ENCODE measurements at regions not wholly inside any gene's neighbourhood (a gene's known extent, or its start where the extent isn't known, plus 50 kb on each side); places are given as distances from the start of the nearest gene placed in this dataset.
"Not testable (repeated sequence)": the region's sequence is repeated elsewhere in the genome, so short reads cannot be mapped to it uniquely, and the experiment has no call there.

- DNase-seq (ENCODE audit: low read depth, low spot score): no peak
Measured at GRCh38 chr11:90341986-90342385, 119.1 kb upstream of the CHORDC1 start.

- DNase-seq (ENCODE audit: low read depth, low spot score): no peak
Measured at GRCh38 chr11:90332415-90332814, 109.6 kb upstream of the CHORDC1 start.

- no peak for DNase-seq (ENCODE audit: low read depth, low spot score)
Measured at GRCh38 chr11:90330632-90331031, 107.8 kb upstream of the CHORDC1 start.

GRCh38 chr11:90329043-90329442 lies 106.2 kb upstream of the CHORDC1 start:
- DNase-seq (ENCODE audit: low read depth, low spot score): no peak

GRCh38 chr11:90326647-90327046 lies 103.8 kb upstream of the CHORDC1 start:
- DNase-seq (ENCODE audit: low read depth, low spot score): no peak

GRCh38 chr11:90323289-90323688 lies 100.4 kb upstream of the CHORDC1 start:
- no peak for DNase-seq (ENCODE audit: low read depth, low spot score)

GRCh38 chr11:90321018-90321417 lies 98.2 kb upstream of the CHORDC1 start:
- no peak for DNase-seq (ENCODE audit: low read depth, low spot score)

- DNase-seq (ENCODE audit: low read depth, low spot score): no peak
Measured at GRCh38 chr11:90318651-90319050, 95.8 kb upstream of the CHORDC1 start.

- DNase-seq (ENCODE audit: low read depth, low spot score): no peak
Measured at GRCh38 chr11:90310210-90310609, 87.4 kb upstream of the CHORDC1 start.

GRCh38 chr11:90309693-90310092 lies 86.8 kb upstream of the CHORDC1 start:
- DNase-seq (ENCODE audit: low read depth, low spot score): no peak

GRCh38 chr11:90294526-90294925 lies 71.7 kb upstream of the CHORDC1 start:
- no peak for DNase-seq (ENCODE audit: low read depth, low spot score)

- DNase-seq (ENCODE audit: low read depth, low spot score): no peak
Measured at GRCh38 chr11:90294091-90294490, 71.2 kb upstream of the CHORDC1 start.

GRCh38 chr11:90288212-90288821 lies 65.5 kb upstream of the CHORDC1 start:
- no peak for DNase-seq (ENCODE audit: low read depth, low spot score)

- DNase-seq (ENCODE audit: low read depth, low spot score): no peak
Measured at GRCh38 chr11:90286640-90287039, 63.8 kb upstream of the CHORDC1 start.

- DNase-seq (ENCODE audit: low read depth, low spot score): no peak
Measured at GRCh38 chr11:90284171-90284570, 61.3 kb upstream of the CHORDC1 start.

GRCh38 chr11:90282551-90283071 lies 59.8 kb upstream of the CHORDC1 start:
- DNase-seq (ENCODE audit: low read depth, low spot score): not testable (repeated sequence)

GRCh38 chr11:90274362-90274761 lies 51.5 kb upstream of the CHORDC1 start:
- no peak for DNase-seq (ENCODE audit: low read depth, low spot score)

Data from smooth muscle cell of the brain vasculature (primary cell).